ENCODE measurements at regions not wholly inside any gene's neighbourhood (a gene's known extent, or its start where the extent isn't known, plus 50 kb on each side); places are given as distances from the start of the nearest gene placed in this dataset.

GRCh38 chr1:185631843-185632242 lies 102.3 kb upstream of the HMCN1 start:
- TF ChIP-seq RNF2 (IDR thresholded peaks at IDR 0.05; ENCODE audit: borderline replicate concordance, low read depth) (no peak), POLR2AphosphoS2 (conservative IDR thresholded peaks at IDR 0.05; ENCODE audit: low read length) (no peak), NPAS2 (CRISPR knock-in tag; IDR thresholded peaks at IDR 0.05; ENCODE audit: borderline replicate concordance) (no peak), EP300 (IDR thresholded peaks at IDR 0.05) (no peak), CTCF (IDR thresholded peaks at IDR 0.05) (no peak), POLR2A (IDR thresholded peaks at IDR 0.05; ENCODE audit: low read length) (no peak), CHD4 (IDR thresholded peaks at IDR 0.05; ENCODE audit: borderline replicate concordance) (no peak), USF2 (IDR thresholded peaks at IDR 0.05) (no peak), JUN (IDR thresholded peaks at IDR 0.05) (no peak)
